A549 (cell line): ENCODE measurements at regions not wholly inside any gene's neighbourhood (a gene's known extent, or its start where the extent isn't known, plus 50 kb on each side); places are given as distances from the start of the nearest gene placed in this dataset.

Experiments
- CHD2 ChIP-seq: fragments of 150-350 bp; IDR thresholded peaks from 2 replicates; pipeline ENCODE4 v1.6.1; 2014; ENCODE audit warnings: low read length; ENCODE audit not compliant: partially characterized antibody
- CTCF ChIP-seq: fragments of >200 bp; sonication (Bioruptor Twin); formaldehyde crosslinking; IDR thresholded peaks from 3 replicates; pipeline ENCODE4 v1.5.1; 2016
- EP300 ChIP-seq, 2 experiments: fragments of >200 bp; sonication (Bioruptor Twin); formaldehyde crosslinking; IDR thresholded peaks; 2 replicates in 1 of 2; 3 replicates in 1 of 2; pipeline ENCODE4 v1.6.1; 2016 to 2017
- MYC ChIP-seq: IDR thresholded peaks from 2 replicates; pipeline ENCODE4 v1.6.1; 2012; ENCODE audit warnings: mild to moderate bottlenecking, inconsistent platforms, low read length, improper control_type of control experiment, borderline replicate concordance
- POLR2A ChIP-seq: IDR thresholded peaks from 2 replicates; pipeline ENCODE4 v1.6.1; 2012; ENCODE audit warnings: mild to moderate bottlenecking, low read length
- RNF2 ChIP-seq: fragments of 200-600 bp; sonication (generic); IDR thresholded peaks from 2 replicates; pipeline ENCODE4 v1.6.1; 2016; ENCODE audit warnings: low read depth, mild to moderate bottlenecking, antibody characterized with exemption, moderate library complexity, borderline replicate concordance

GRCh38 chr5:60535951-60536350 is 164.0 kb downstream of the DEPDC1B start:
- TF ChIP-seq CTCF = no peak
- TF ChIP-seq EP300 (IDR thresholded peaks at IDR 0.05) = no peak
- TF ChIP-seq MYC = no peak
- TF ChIP-seq RNF2 = no peak
- no peak for TF ChIP-seq POLR2A
- TF ChIP-seq CHD2 = no peak
